HG03135 (cell line): ENCODE measurements at regions not wholly inside any gene's neighbourhood (a gene's known extent, or its start where the extent isn't known, plus 50 kb on each side); places are given as distances from the start of the nearest gene placed in this dataset.
"Not testable (repeated sequence)": the region's sequence is repeated elsewhere in the genome, so short reads cannot be mapped to it uniquely, and the experiment has no call there.

Source experiments
- ATAC-seq: cut with Tn5 transposase; IDR thresholded peaks from one replicate; pipeline ENCODE4 v1.9.1; 2021; ENCODE audit warnings: mild to moderate bottlenecking, moderate library complexity; ENCODE audit not compliant: unreplicated experiment

GRCh38 chr2:38148501-38148900 lies 72.5 kb upstream of the CYP1B1 start:
- ATAC-seq = no peak

DNA sequence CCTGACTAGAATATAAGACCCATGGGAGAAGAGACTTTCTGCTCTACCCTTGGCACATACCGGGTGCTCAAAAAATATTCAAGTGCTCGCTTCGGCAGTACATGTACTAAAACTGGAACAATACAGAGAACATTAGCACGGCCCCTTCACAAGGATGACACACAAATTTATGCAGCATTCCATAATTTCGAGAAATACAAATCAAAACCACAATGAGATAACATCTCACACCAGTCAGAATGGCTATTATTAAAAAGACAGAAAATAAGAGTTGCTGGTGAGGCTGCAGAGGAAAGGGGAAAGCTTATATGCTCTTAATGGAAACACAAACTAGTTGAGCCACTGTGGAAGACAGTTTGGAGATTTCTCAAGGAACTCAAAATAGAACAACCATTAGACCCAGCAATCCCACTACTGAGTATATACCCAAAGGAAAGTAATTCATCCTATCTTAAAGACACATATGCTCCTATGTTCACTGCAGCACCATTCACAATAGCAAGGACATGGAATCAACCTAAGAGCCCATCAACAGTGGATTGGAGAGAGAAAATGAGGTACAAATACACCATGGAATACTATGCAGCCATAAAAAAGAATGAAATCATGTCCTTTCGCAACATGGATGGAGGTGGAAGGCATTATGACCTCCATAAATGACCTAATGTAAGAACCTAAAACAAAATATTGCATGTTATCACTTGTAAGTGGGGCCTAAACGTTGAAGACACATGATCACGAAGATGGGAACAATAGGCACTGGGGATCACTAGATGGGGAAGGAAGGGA lies 71.6 kb upstream of the CYP1B1 start:
- ATAC-seq = no peak

- peak; percentile 75 for ATAC-seq
Measured at GRCh38 chr2:38146907-38147307, 71.0 kb upstream of the CYP1B1 start.

- peak; percentile 54 for ATAC-seq
Measured at GRCh38 chr2:38146275-38146906, 70.4 kb upstream of the CYP1B1 start.

DNA sequence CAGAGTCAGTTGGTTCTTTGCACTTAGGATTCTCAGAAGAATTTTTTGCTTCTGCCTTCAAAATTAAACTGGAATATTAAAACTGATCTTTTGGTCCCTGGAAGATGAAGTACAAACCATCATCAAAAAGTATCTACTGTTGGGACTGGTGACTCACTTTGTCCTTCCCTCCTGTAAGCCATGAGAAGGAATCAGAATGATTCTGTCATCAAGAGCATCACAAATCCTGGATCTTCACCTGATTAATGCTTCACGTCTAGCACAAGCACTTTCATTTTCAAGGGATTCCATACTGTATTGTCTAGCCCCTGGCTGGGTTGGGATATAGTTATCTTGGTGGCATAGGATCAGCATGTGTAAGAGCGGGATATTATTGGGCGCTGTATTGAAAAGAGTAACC lies 69.3 kb upstream of the CYP1B1 start:
- no peak for ATAC-seq

DNA sequence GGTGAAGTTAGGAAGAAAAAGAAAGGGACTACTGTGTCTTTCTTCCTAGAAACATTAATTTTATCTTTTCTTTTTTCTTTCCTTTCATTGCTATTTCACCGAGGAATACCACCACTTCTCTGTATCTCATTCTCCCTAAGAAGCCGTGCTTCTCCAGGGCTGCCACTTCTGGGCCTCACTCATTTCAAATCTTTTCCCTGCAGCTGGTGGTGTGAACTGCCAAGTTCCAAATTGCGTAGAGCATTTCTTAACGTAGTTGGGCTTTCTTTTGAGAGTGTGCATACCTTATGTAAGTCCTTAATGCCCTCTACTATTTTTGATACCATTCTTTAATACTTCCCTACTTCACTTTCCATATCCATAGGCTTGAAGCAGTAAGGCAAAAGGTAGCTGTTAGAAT lies 66.7 kb upstream of the CYP1B1 start:
- ATAC-seq = no peak

- no peak for ATAC-seq
Measured at GRCh38 chr2:38141501-38141900, 65.5 kb upstream of the CYP1B1 start.

DNA sequence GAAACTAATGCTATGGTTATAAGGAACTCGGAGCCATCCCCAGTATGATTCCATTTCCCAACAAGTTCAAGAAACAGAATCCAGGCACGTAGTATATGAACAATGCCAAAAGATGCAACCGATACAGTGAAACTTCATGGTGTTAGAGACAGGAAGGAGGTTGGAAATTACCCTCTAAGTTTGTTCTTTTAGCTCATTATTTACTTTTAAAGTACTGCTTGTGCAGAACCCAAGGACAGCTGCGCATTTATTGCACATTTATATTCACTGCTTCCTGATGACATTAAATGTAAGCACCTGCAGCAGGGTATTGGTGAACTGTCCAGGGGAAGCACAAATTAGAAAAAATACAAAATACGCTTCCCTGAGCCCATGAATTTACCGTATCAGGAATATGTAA lies 63.0 kb upstream of the CYP1B1 start:
- ATAC-seq = no peak

DNA sequence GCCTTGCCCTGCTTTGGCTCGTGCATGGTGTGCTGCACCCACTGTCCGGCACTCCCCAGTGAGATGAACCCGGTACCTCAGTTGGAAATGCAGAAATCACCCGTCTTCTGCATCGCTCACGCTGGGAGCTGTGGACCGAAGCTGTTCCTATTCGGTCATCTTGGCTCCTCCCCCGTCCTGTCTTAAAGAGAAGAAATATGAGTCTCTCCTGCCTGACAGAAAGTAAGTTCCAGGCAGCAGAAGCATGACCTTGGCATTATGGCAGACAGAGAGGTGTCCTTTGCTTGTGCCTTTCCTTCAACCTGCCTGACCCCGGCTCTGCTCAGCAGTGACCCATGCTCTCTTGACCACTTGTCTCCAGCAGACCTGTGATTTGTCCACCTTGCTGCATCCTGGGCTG lies 62.5 kb upstream of the CYP1B1 start:
- no peak for ATAC-seq

- not testable (repeated sequence) for ATAC-seq
Measured at GRCh38 chr2:38137958-38138357, 62.0 kb upstream of the CYP1B1 start.

- no peak for ATAC-seq
Measured at GRCh38 chr2:38131676-38132075, 55.7 kb upstream of the CYP1B1 start.

DNA sequence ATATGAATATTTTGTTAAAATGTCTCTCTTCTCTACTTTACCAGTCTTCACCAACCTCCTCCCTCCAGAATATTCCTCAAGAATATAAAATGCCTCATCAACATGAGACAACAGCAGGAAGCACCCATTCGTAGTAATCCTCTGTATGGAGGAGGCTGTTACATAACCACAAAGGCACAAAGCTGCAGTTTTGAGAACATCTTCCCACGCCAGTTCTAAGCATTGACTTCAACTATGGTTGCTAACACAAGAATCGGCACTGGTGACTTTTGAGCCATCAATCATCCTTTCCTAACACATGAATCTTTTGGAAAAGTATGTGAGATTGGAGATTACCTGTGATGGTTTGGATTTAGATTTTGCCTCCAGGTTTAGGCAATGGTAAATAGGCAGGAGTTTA lies 54.9 kb upstream of the CYP1B1 start:
- no peak for ATAC-seq

DNA sequence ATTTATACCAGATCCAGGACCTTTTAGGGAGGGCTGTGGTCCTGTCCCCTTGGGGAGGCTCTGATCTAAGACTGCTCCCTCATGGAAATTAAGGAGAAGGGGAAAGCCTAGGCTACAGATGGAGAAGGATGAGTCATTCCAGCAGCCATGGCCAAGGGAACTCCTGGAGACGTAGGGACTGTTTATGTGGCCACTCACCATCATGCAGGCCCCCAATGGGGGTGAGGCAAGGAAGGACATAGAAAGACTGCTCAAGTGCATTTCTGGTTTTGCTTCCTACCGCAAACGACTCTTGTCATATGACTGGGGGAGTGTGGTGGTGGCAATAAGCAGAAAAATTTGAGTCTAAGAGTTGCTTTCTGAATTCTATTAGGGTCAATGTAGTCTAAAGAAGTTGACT lies 54.0 kb upstream of the CYP1B1 start:
- ATAC-seq = no peak

DNA sequence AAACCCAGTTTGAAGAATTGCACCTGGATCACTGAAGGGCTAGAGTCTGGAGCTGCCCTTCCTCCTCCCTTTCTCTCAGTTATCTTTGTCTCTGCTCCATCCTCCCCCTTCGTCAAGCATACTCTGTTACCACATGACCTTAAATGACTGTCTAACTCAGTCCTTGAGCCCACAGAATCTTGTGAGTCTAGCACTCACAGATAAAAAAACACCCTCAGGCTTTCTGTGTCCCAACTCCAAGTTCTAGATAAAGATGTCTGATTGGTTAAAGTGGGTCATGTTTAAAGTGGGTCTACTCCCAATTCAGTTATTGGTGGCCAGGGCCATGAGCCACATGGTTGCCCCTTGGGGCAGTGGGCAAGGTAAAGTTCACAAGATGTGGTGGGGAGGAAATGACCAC lies 53.5 kb upstream of the CYP1B1 start:
- ATAC-seq = no peak

GRCh38 chr2:38128653-38129052 lies 52.7 kb upstream of the CYP1B1 start:
- ATAC-seq = peak; percentile 59

DNA sequence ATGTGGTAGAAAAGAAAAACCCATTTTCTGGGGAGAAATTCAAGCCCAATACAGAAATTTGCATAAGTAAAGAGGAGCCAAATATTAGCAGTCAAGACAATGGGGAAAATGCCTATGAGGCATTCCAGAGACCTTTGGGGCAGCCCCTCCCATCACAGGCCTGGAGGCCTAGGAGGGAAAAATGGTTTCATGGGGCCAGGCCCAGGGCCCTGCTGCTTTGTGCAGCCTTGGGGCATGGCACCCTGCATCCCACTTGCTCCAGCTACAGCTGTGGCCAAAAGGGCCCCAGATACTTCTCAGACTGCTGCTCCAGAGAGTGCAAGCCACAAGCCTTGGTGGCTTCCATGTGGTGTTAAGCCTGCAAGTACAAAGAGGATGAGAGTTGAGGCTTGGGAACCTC lies 51.3 kb upstream of the CYP1B1 start:
- no peak for ATAC-seq

DNA sequence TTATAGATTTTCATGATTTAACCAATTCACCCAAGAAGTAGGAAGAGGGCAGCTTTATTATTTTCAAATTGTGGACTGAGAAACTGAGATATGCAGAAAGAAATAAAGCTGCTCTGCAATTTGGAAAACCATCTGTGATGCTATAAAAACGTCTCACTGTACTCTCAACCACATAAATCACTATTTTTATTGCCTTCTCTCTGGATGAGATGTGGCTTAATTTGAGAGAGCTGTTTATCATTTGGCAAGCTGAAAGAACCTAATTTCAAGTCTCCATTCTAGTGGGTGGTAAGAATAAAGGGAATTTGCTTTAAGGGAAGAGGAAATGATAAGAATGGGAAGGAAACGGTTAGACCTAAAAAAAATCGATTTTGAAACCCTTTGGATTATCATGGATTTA lies 49.9 kb upstream of the CYP1B1 start:
- ATAC-seq = no peak
